Panc1 (cell line): ENCODE measurements at regions not wholly inside any gene's neighbourhood (a gene's known extent, or its start where the extent isn't known, plus 50 kb on each side); places are given as distances from the start of the nearest gene placed in this dataset.

ENCODE experiments used
- ATAC-seq: fragments of 200-7000 bp; cut with Tn5 transposase; 2 replicates; pipeline ENCODE4 v1.9.1; 2020; ENCODE audit warnings: mild to moderate bottlenecking, moderate library complexity
- BruUV-seq: library from RNA; stranded (reverse); fragments of 400-500 nt; replicated peaks from 2 replicates; lab custom pipeline; 2021; lab: Mats Ljungman, UMichigan
- CTCF ChIA-PET: fragments of 300-600 bp; sonication (Branson Sonifier 250); formaldehyde crosslinking; loops from one replicate; lab custom pipeline; 2022; ENCODE audit warnings: antibody characterized with exemption; lab: Charles Lee
- POLR2A ChIA-PET: fragments of 300-600 bp; sonication (Branson Sonifier 250); formaldehyde crosslinking; loops from one replicate; lab custom pipeline; 2022; ENCODE audit warnings: antibody characterized with exemption; lab: Charles Lee
- DNase-seq: peaks from one replicate; pipeline ENCODE4 v3.0.0-alpha.2; 2010; ENCODE audit warnings: low read depth, low spot score
- H3K27ac ChIP-seq: 2 replicates; pipeline ENCODE4 v1.5.1; 2011; ENCODE audit warnings: mild to moderate bottlenecking, low read length, inconsistent platforms
- H3K27me3 ChIP-seq: fragments of 200-500 bp; sonication (Bioruptor generic); 2 replicates; pipeline ENCODE4 v1.6.0; 2014; ENCODE audit warnings: low read length, inconsistent platforms; ENCODE audit not compliant: control insufficient read depth, insufficient read depth
- H3K36me3 ChIP-seq: fragments of 200-500 bp; sonication (Bioruptor generic); 2 replicates; pipeline ENCODE4 v1.5.1; 2014; ENCODE audit warnings: inconsistent platforms, mild to moderate bottlenecking, low read length, moderate library complexity; ENCODE audit not compliant: control insufficient read depth, insufficient read depth
- H3K4me1 ChIP-seq: 2 replicates; pipeline ENCODE4 v1.5.1; 2011; ENCODE audit warnings: inconsistent platforms, mild to moderate bottlenecking, low read length, moderate library complexity; ENCODE audit not compliant: control insufficient read depth, insufficient read depth
- H3K4me3 ChIP-seq, 2 experiments: 2 replicates each; pipeline ENCODE4 v1.5.1; 2011 to 2012; ENCODE audit warnings: low read depth in 2 of 2, low read length in 2 of 2, mild to moderate bottlenecking in 2 of 2, inconsistent platforms in 1 of 2, moderate library complexity in 1 of 2
- H3K9me3 ChIP-seq: fragments of 200-500 bp; sonication (Bioruptor generic); 2 replicates; pipeline ENCODE4 v1.5.1; 2014; ENCODE audit warnings: low read depth, mild to moderate bottlenecking, inconsistent platforms, low read length, moderate library complexity; ENCODE audit not compliant: control insufficient read depth, insufficient read depth
- POLR2AphosphoS5 ChIP-seq: IDR thresholded peaks from 2 replicates; pipeline ENCODE4 v1.6.1; 2012; ENCODE audit warnings: mild to moderate bottlenecking, low read depth, low read length, moderate library complexity
- SIN3A ChIP-seq: IDR thresholded peaks from 2 replicates; pipeline ENCODE4 v1.6.1; 2012; ENCODE audit warnings: low read depth, mild to moderate bottlenecking, low read length, moderate library complexity, borderline replicate concordance; ENCODE audit not compliant: insufficient read depth
- TCF7L2 ChIP-seq: IDR thresholded peaks from 2 replicates; pipeline ENCODE4 v1.6.1; 2011; ENCODE audit warnings: mild to moderate bottlenecking, low read depth, low read length, inconsistent platforms
- in situ Hi-C: cut with HindIII; loops from 2 replicates; pipeline ENCODE4 v1.10.0; 2016; ENCODE audit warnings: low sequenced_read_pairs, low pct_unique_long_range_greater_than_20kb
- intact Hi-C: fragments of 100-400 bp; cut with micrococcal nuclease; formaldehyde crosslinking; loops from one replicate; pipeline ENCODE4 v1.10.0; 2022; ENCODE audit not compliant: unreplicated experiment
- TF ChIP-seq, protein P1 (sequence below): fragments of 450-650 bp; IDR thresholded peaks from 2 replicates; pipeline ENCODE4 v1.5.1; 2017; ENCODE audit warnings: mild to moderate bottlenecking
- TF ChIP-seq, protein P2 (sequence below), 2 experiments: IDR thresholded peaks; 2 replicates each; pipeline ENCODE4 v1.6.1; 2011 to 2012; ENCODE audit warnings: low read depth in 2 of 2, control low read depth in 1 of 2, low read length in 1 of 2, mild to moderate bottlenecking in 1 of 2, moderate library complexity in 1 of 2; ENCODE audit not compliant: insufficient read depth in 1 of 2

DNA sequence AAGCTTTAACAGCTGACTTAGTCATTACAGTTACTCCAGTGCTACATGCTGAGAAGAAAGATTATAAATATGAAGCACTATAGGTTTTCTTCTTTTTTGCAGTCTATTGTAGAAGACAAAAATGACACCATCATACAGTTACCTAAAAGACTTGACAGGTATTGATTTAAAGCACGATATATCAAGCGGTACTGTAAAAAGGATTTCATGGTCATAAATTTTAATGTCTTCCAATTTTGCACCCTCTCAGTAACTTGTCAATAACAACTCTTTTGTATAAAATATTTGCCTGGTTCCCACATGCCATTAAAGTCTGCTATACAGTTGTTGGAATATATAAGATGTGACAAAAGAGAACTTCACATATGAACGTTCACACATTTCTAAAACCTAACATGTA, 102.8 kb downstream of the ZIC5 start:
- Histone ChIP-seq H3K27ac (no peak overlapping the region), H3K27me3 (no peaks in the 10 kb centered on the region), H3K36me3 (no peaks in the 10 kb centered on the region; the same call in 1 of the 2 replicates), H3K4me3 (no peak overlapping the region), H3K4me1 (no peaks in the 10 kb centered on the region), H3K9me3 (no peaks in the 10 kb centered on the region)
- BruUV-seq, result no TSS peak
- in situ Hi-C loops (no loop called here), intact Hi-C loops (no loop called here)
- no peak for ATAC-seq
- TF ChIP-seq, protein P1, sequence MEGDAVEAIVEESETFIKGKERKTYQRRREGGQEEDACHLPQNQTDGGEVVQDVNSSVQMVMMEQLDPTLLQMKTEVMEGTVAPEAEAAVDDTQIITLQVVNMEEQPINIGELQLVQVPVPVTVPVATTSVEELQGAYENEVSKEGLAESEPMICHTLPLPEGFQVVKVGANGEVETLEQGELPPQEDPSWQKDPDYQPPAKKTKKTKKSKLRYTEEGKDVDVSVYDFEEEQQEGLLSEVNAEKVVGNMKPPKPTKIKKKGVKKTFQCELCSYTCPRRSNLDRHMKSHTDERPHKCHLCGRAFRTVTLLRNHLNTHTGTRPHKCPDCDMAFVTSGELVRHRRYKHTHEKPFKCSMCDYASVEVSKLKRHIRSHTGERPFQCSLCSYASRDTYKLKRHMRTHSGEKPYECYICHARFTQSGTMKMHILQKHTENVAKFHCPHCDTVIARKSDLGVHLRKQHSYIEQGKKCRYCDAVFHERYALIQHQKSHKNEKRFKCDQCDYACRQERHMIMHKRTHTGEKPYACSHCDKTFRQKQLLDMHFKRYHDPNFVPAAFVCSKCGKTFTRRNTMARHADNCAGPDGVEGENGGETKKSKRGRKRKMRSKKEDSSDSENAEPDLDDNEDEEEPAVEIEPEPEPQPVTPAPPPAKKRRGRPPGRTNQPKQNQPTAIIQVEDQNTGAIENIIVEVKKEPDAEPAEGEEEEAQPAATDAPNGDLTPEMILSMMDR, result no peak
- no peak for TF ChIP-seq TCF7L2
- no peak for TF ChIP-seq POLR2AphosphoS5
- no peak for TF ChIP-seq SIN3A
- TF ChIP-seq, protein P2, sequence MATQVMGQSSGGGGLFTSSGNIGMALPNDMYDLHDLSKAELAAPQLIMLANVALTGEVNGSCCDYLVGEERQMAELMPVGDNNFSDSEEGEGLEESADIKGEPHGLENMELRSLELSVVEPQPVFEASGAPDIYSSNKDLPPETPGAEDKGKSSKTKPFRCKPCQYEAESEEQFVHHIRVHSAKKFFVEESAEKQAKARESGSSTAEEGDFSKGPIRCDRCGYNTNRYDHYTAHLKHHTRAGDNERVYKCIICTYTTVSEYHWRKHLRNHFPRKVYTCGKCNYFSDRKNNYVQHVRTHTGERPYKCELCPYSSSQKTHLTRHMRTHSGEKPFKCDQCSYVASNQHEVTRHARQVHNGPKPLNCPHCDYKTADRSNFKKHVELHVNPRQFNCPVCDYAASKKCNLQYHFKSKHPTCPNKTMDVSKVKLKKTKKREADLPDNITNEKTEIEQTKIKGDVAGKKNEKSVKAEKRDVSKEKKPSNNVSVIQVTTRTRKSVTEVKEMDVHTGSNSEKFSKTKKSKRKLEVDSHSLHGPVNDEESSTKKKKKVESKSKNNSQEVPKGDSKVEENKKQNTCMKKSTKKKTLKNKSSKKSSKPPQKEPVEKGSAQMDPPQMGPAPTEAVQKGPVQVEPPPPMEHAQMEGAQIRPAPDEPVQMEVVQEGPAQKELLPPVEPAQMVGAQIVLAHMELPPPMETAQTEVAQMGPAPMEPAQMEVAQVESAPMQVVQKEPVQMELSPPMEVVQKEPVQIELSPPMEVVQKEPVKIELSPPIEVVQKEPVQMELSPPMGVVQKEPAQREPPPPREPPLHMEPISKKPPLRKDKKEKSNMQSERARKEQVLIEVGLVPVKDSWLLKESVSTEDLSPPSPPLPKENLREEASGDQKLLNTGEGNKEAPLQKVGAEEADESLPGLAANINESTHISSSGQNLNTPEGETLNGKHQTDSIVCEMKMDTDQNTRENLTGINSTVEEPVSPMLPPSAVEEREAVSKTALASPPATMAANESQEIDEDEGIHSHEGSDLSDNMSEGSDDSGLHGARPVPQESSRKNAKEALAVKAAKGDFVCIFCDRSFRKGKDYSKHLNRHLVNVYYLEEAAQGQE (IDR thresholded peaks at IDR 0.05; ENCODE audit: insufficient read depth in 1 of 2, low read depth in 2 of 2, low read length in 1 of 2), result no peak
- ChIA-PET CTCF (no interaction called here), POLR2A (no interaction called here)
- DNase-seq, result no peak

DNA sequence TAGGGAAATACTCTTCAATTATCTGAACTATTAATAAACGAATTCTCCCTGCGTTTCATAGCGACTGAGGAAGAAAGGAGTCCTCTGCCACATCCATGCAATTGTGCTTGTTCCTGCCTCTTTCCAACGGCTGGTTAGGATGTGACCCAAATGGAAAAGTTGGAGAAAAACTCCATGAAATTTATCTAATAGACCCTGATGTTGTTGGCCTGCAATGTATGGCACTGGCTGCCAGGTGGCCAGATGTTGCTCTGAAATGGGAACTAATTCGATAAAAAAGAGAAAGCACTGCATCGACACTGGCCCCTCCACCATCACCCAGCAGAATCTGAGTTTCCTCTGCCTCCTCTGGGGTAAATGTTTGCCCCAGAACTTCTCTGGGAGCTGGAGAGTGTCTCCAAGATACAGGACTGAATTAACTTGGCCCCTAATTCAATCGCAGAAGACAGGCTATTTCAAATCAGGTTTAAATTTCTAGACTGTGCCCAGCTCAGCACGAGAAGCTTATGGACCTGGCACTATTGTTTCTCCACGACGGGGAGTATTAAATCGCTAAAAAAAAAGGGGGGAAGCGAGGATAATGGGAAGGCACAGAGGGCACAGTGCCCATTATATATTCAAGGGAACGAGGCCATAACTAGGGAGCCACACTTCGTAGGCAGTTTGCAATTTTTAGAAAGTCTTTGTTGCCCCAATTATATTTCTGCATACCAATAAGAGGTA, 103.9 kb downstream of the ZIC5 start:
- TF ChIP-seq SIN3A (no peak), TCF7L2 (no peak), POLR2AphosphoS5 (no peak)
- TF ChIP-seq, protein P1, result no peak
- TF ChIP-seq, protein P2 (IDR thresholded peaks at IDR 0.05; ENCODE audit: insufficient read depth in 1 of 2, low read depth in 2 of 2, low read length in 1 of 2), result no peak
- Histone ChIP-seq H3K27ac (no peak overlapping the region), H3K4me3 (no peak overlapping the region), H3K27me3 (no peaks in the 10 kb centered on the region), H3K4me1 (no peaks in the 10 kb centered on the region), H3K9me3 (no peaks in the 10 kb centered on the region), H3K36me3 (no peaks in the 10 kb centered on the region; the same call in 1 of the 2 replicates)
- in situ Hi-C loops, result no loop called here
- ATAC-seq, result no peak
- DNase-seq, result no peak
- intact Hi-C loops, result no loop called here
- POLR2A ChIA-PET, result interaction anchor here (0.5 kb wide), 1 partner anchor 157 kb away, joined by 12 read pairs; no protein-coding TSS in a partner anchor
- BruUV-seq, result no TSS peak
- CTCF ChIA-PET, result no interaction called here
